Fibroblast of skin of right biceps (primary cell): ENCODE measurements at regions not wholly inside any gene's neighbourhood (a gene's known extent, or its start where the extent isn't known, plus 50 kb on each side); places are given as distances from the start of the nearest gene placed in this dataset.
"Not testable (repeated sequence)": the region's sequence is repeated elsewhere in the genome, so short reads cannot be mapped to it uniquely, and the experiment has no call there.

Source experiments
- DNase-seq: peaks from one replicate; pipeline ENCODE4 v3.0.0-alpha.2; 2013

- DNase-seq = no peak
These were observed 643.0 kb upstream of the GOLIM4 start for GRCh38 chr3:168738527-168739325.

GRCh38 chr3:168736202-168736601, 640.5 kb upstream of the GOLIM4 start:
- no peak for DNase-seq

- DNase-seq = no peak
These were observed 634.3 kb upstream of the GOLIM4 start for GRCh38 chr3:168730073-168730472.

- peak; percentile 29 for DNase-seq
These were observed 626.4 kb upstream of the GOLIM4 start for GRCh38 chr3:168722091-168722490.

- no peak for DNase-seq
These were observed 619.0 kb upstream of the GOLIM4 start for GRCh38 chr3:168714609-168715240.

- no peak for DNase-seq
These were observed 613.3 kb upstream of the GOLIM4 start for GRCh38 chr3:168709073-168709472.

GRCh38 chr3:168707900-168708299, 612.2 kb upstream of the GOLIM4 start:
- no peak for DNase-seq

GRCh38 chr3:168705412-168705811, 609.7 kb upstream of the GOLIM4 start:
- no peak for DNase-seq

GRCh38 chr3:168696051-168696450, 600.3 kb upstream of the GOLIM4 start:
- DNase-seq = no peak

- no peak for DNase-seq
These were observed 598.1 kb upstream of the GOLIM4 start for GRCh38 chr3:168693870-168694269.

GRCh38 chr3:168688267-168688666, 592.5 kb upstream of the GOLIM4 start:
- DNase-seq = no peak

- DNase-seq = no peak
These were observed 588.8 kb upstream of the GOLIM4 start for GRCh38 chr3:168684519-168684918.

GRCh38 chr3:168678730-168679129, 583.0 kb upstream of the GOLIM4 start:
- DNase-seq = no peak

GRCh38 chr3:168671091-168671490, 575.4 kb upstream of the GOLIM4 start:
- no peak for DNase-seq

- not testable (repeated sequence) for DNase-seq
These were observed 565.3 kb upstream of the GOLIM4 start for GRCh38 chr3:168660879-168661657.

- DNase-seq = no peak
These were observed 563.3 kb upstream of the GOLIM4 start for GRCh38 chr3:168659015-168659414.

- DNase-seq = no peak
These were observed 559.9 kb upstream of the GOLIM4 start for GRCh38 chr3:168655611-168656010.

- no peak for DNase-seq
These were observed 559.0 kb upstream of the GOLIM4 start for GRCh38 chr3:168654700-168655099.

- no peak for DNase-seq
These were observed 557.5 kb upstream of the GOLIM4 start for GRCh38 chr3:168653255-168653654.

- no peak for DNase-seq
These were observed 552.6 kb upstream of the GOLIM4 start for GRCh38 chr3:168648321-168648720.

GRCh38 chr3:168647582-168647981, 551.9 kb upstream of the GOLIM4 start:
- DNase-seq = no peak

GRCh38 chr3:168645180-168645579, 549.5 kb upstream of the GOLIM4 start:
- DNase-seq = no peak

GRCh38 chr3:168628549-168628948, 532.8 kb upstream of the GOLIM4 start:
- DNase-seq = no peak

GRCh38 chr3:168625477-168625876, 529.8 kb upstream of the GOLIM4 start:
- no peak for DNase-seq
